AG04450 (cell line): ENCODE measurements at regions not wholly inside any gene's neighbourhood (a gene's known extent, or its start where the extent isn't known, plus 50 kb on each side); places are given as distances from the start of the nearest gene placed in this dataset.

Experiments
- CTCF ChIA-PET: fragments of 300-600, 350-600 bp; formaldehyde crosslinking; extraction: SDS; loops from one replicate; lab custom pipeline; 2022; ENCODE audit warnings: antibody characterized with exemption, inconsistent platforms; lab: Charles Lee
- POLR2A ChIA-PET: fragments of 350-600 bp; formaldehyde crosslinking; extraction: SDS; loops from one replicate; lab custom pipeline; 2021; ENCODE audit warnings: antibody characterized with exemption, inconsistent platforms; lab: Yijun Ruan, JAX
- DNase-seq: peaks from one replicate; pipeline ENCODE4 v3.0.0-alpha.2; 2011; ENCODE audit warnings: low read depth, low spot score
- H3K27ac ChIP-seq: one replicate; pipeline ENCODE4 v1.5.1; 2012; ENCODE audit warnings: low read depth, low read length, control low read depth
- H3K27me3 ChIP-seq: one replicate; pipeline ENCODE4 v1.6.0; 2012; ENCODE audit warnings: low read length; ENCODE audit not compliant: control insufficient read depth, insufficient read depth
- H3K4me3 ChIP-seq: 2 replicates; pipeline ENCODE4 v1.5.1; 2011; ENCODE audit warnings: mild to moderate bottlenecking, low read depth, low read length, control low read depth
- H3K9me3 ChIP-seq: 2 replicates; pipeline ENCODE4 v1.5.1; 2012; ENCODE audit warnings: low read length; ENCODE audit not compliant: control insufficient read depth, insufficient read depth
- TF ChIP-seq, protein P1 (sequence below): IDR thresholded peaks from 2 replicates; pipeline ENCODE4 v1.5.1; 2011; ENCODE audit warnings: low read depth, low read length, control low read depth, inconsistent platforms

DNA sequence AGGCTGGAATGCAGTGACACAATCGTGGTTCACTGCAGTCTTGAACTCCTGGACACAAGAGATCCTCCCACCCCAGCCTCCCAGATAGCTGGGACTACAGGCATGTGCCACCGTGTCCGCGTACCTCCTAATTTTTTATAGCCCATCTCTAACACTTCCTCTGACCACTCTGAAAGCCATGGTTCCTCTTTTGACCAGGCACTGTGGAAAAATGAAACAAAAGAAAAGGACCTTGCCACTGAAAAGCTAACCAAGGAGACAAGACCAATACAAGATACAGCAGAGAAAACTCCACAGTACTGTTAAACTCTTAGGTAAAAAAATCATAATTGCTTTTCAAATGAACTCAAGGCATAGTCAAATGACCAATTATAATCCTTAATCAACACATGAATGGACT, 233.3 kb downstream of the NEDD1 start:
- POLR2A ChIA-PET = no interaction called here

DNA sequence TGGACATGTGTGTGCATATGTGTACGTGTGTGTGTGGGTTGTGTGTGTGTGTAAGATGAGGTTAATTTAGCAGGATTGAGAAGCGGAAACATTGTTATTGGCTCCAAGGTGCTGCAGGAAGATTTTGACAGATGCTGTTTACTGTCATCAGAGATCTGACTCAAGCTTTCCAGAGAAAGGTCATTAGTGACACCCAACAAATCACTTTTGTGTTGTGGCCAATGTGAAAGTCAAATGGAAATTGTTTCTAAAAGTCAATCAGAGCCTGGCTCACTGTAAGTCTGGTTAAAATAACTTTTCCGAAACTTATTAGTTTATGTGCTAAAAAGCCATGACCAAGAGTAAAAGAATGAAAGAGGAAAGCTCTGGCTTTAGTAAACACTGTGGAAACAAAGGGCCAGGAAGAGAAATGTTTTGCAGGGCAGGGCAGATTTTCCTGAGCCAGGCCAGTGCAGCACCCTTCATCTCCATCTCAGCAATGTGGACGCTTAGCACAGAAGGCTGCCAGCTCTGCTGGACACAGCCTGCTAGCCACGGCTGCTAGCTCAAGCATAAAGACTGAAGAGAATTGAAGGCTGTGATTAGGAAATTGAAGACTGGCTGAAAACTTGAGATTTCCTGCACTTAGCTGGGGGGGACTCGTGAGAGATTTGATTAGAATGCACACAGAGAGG, 235.8 kb downstream of the NEDD1 start:
- no peaks in the 10 kb centered on the region for H3K9me3 ChIP-seq
- H3K4me3 ChIP-seq = no peak overlapping the region
- no peaks in the 10 kb centered on the region for H3K27me3 ChIP-seq
- ChIA-PET POLR2A (no interaction called here), CTCF (no interaction called here)
- TF ChIP-seq, protein P1, sequence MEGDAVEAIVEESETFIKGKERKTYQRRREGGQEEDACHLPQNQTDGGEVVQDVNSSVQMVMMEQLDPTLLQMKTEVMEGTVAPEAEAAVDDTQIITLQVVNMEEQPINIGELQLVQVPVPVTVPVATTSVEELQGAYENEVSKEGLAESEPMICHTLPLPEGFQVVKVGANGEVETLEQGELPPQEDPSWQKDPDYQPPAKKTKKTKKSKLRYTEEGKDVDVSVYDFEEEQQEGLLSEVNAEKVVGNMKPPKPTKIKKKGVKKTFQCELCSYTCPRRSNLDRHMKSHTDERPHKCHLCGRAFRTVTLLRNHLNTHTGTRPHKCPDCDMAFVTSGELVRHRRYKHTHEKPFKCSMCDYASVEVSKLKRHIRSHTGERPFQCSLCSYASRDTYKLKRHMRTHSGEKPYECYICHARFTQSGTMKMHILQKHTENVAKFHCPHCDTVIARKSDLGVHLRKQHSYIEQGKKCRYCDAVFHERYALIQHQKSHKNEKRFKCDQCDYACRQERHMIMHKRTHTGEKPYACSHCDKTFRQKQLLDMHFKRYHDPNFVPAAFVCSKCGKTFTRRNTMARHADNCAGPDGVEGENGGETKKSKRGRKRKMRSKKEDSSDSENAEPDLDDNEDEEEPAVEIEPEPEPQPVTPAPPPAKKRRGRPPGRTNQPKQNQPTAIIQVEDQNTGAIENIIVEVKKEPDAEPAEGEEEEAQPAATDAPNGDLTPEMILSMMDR = no peak
- H3K27ac ChIP-seq = no peak overlapping the region
- DNase-seq = no peak

More for the DNA sequence above, 233.3 kb downstream of the NEDD1 start:
- CTCF ChIA-PET = interaction anchor here (1.5 kb wide), 1 partner anchor 9 kb away, joined by 4 read pairs; no protein-coding TSS in a partner anchor
- H3K4me3 ChIP-seq = no peak overlapping the region
- DNase-seq = no peak
- TF ChIP-seq, protein P1 = no peak
- H3K9me3 ChIP-seq = no peaks in the 10 kb centered on the region
- H3K27ac ChIP-seq = no peak overlapping the region
- no peaks in the 10 kb centered on the region for H3K27me3 ChIP-seq

DNA sequence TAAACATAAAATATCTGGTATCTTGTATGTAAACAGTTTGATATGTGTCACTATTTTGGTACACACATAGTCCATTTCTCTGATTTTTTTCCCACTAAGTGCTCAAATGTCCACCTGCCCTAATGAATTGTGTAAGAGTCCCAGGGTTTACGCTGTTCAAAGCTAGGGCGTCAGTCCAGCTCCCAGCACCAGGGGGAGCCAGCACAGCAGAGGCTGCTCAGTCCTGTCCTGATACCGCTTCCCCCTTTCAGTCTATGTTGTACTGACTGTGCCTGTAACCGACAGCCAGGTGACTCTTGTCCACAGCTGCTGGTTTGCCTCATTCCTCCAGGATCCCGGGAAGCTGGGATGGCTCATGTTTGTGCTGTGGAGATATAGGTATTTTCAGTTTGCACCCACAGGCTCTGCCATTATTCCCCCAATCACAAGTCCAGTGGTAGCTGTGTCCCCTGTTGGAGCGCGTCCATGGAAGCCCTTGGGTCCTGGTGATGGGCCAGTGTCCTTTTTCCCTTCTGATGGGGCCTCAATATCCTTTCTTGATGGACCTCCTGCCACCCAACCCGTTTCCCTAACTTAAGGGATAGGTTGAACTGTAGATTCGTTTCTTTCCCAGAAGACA, 242.0 kb downstream of the NEDD1 start:
- ChIA-PET CTCF (interaction anchor here (1.0 kb wide), 1 partner anchor 8 kb away, joined by 4 read pairs; no protein-coding TSS in a partner anchor), POLR2A (no interaction called here)
- no peak for DNase-seq
- TF ChIP-seq, protein P1 = peak; percentile 63
- H3K27ac ChIP-seq = no peak overlapping the region
- no peaks in the 10 kb centered on the region; the same call in 1 of the 2 replicates for H3K9me3 ChIP-seq
- no peaks in the 10 kb centered on the region for H3K27me3 ChIP-seq
- H3K4me3 ChIP-seq = no peak overlapping the region

DNA sequence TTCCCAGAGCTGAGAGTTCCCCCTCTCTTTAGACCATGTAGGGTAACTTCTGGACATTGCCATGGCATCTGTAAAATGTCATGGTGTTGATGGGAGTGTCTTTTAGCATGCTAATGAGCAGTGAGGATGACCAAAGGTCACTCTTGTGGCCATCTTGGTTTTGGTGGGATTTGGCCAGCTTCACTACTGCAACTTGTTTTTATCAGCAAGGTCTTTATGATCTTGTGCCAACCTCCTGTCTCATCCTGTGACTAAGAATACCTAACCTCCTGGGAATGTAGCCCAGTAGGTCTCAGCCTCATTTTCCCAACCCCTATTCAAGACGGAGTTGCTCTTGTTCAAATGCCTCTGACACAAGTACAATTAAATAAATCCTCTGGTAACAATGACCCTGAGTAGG, 244.4 kb downstream of the NEDD1 start:
- H3K9me3 ChIP-seq = no peaks in the 10 kb centered on the region; the same call in 1 of the 2 replicates
- TF ChIP-seq, protein P1 = no peak
- no peak for DNase-seq
- no peak overlapping the region for H3K27ac ChIP-seq
- no peaks in the 10 kb centered on the region for H3K27me3 ChIP-seq
- ChIA-PET POLR2A (no interaction called here), CTCF (no interaction called here)
- no peak overlapping the region for H3K4me3 ChIP-seq

DNA sequence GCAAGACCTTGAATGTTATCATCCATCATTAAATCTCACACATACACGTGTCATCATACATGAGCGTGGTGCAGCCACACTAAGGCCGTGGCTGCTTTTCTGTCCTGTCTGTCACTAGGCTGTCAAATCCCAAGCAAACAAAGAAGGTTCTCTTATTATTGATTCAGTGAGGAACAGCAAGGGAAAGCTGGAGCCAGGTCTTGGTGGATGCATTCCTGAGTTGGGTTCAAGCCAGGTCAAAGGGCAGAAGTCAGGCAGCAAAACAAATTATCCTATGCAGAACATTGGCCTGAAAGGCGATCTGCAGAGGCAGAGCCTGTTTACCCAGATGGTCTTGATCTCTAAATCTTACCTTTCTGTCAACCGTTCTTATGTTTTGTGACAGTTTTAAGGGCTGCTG, 252.3 kb downstream of the NEDD1 start:
- Histone ChIP-seq H3K9me3 (peaks cover 5% of the 10 kb centered on the region; the same call in 1 of the 2 replicates), H3K4me3 (no peak overlapping the region), H3K27ac (no peak overlapping the region), H3K27me3 (no peaks in the 10 kb centered on the region)
- no peak for DNase-seq
- ChIA-PET CTCF (no interaction called here), POLR2A (no interaction called here)
- TF ChIP-seq, protein P1 = no peak
